Transverse colon (tissue), 4 donors: ENCODE measurements at regions not wholly inside any gene's neighbourhood (a gene's known extent, or its start where the extent isn't known, plus 50 kb on each side); places are given as distances from the start of the nearest gene placed in this dataset.

Experiments used
- DNase-seq: peaks from one replicate; pipeline ENCODE4 v3.0.0-alpha.2; 2019
- H3K27ac ChIP-seq, 4 donors: fragments of 200-600 bp; sonication (generic); 2 replicates each; pipeline ENCODE4 v1.5.1; 2016 to 2018; ENCODE audit warnings: inconsistent platforms in 4 of 4
- H3K27me3 ChIP-seq: fragments of 200-600 bp; sonication (generic); 2 replicates; pipeline ENCODE4 v1.5.1; 2017; ENCODE audit warnings: inconsistent platforms
- H3K36me3 ChIP-seq, 4 donors: fragments of 200-600 bp; sonication (generic); 2 replicates each; pipeline ENCODE4 v1.5.1; 2017 to 2019; ENCODE audit warnings: inconsistent platforms in 4 of 4
- H3K4me1 ChIP-seq, 4 donors: fragments of 200-600 bp; sonication (generic); 2 replicates each; pipeline ENCODE4 v1.5.1; 2017 to 2020; ENCODE audit warnings: inconsistent platforms in 4 of 4
- H3K4me3 ChIP-seq, 4 donors: fragments of 200-600 bp; sonication (generic); 1 replicate in 1 of 4; 2 replicates in 3 of 4; pipeline versions ENCODE4 v1.5.1 to v1.6.1; 2017 to 2019; ENCODE audit warnings: inconsistent platforms in 4 of 4
- H3K9me3 ChIP-seq, 2 donors: fragments of 200-600 bp; sonication (generic); 2 replicates each; pipeline ENCODE4 v1.5.1; 2017 to 2019; ENCODE audit warnings: inconsistent platforms in 2 of 2
- CTCF ChIP-seq, 5 experiments: fragments of 200-600 bp in 3 of 5; fragments of 450-650 bp in 2 of 5; sonication (generic) in 3 of 5; IDR thresholded peaks; 1 replicate in 2 of 5; 2 replicates in 3 of 5; pipeline ENCODE4 v1.5.1; 2016 to 2017; ENCODE audit warnings: antibody characterized with exemption in 5 of 5, inconsistent platforms in 3 of 5, mild to moderate bottlenecking in 2 of 5, moderate library complexity in 1 of 5
- EP300 ChIP-seq: sonication (generic); formaldehyde crosslinking; IDR thresholded peaks from one replicate; pipeline ENCODE4 v1.6.1; 2017; ENCODE audit warnings: antibody characterized with exemption, low read depth
- POLR2A ChIP-seq: fragments of 450-650 bp; IDR thresholded peaks from one replicate; pipeline ENCODE4 v1.6.1; 2016; ENCODE audit warnings: antibody characterized with exemption, mild to moderate bottlenecking, moderate library complexity
- POLR2AphosphoS5 ChIP-seq, 3 donors: sonication (generic); formaldehyde crosslinking; IDR thresholded peaks; one replicate each; pipeline ENCODE4 v1.6.1; 2016; ENCODE audit warnings: antibody characterized with exemption in 3 of 3
- WGBS, 2 donors: methylation state at CpG; one replicate each; pipeline ENCODE4 v1.1.5; 2018; ENCODE audit warnings: low coverage in 1 of 2; 5-methylcytosine and 5-hydroxymethylcytosine counted together
- in situ Hi-C, 4 donors: fragments of 200-750 bp; cut with MboI; loops; one replicate each; pipeline versions ENCODE4 v1.15.0 to v1.15.1; 2017; ENCODE audit warnings: low sequenced_read_pairs in 3 of 4, low pct_ligation_motif_present in 1 of 4, low pct_unique_long_range_greater_than_20kb in 1 of 4
- intact Hi-C: fragments of 100-400 bp; cut with DNase I; formaldehyde crosslinking; loops from one replicate; pipeline ENCODE4 v1.15.1; 2023; ENCODE audit warnings: low total_unique reads

DNA sequence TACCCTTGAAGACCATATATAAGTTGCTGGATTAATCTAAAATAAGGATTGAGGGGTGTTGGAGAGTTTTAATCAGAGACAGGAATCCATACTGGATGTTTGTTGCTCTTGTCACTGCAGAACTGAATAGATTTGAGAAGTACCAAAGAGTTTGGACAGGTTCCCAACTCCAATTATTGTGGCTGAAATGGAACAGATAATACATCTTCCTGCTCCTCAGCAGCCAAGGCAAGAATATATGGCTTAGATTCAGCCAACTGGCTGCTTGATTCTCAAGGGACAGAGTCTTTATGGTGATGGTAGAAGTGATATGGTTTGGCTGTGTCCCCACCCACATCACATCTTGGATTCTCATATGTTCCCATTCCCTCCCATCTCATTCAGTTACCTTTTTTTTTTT is 97.0 kb upstream of the PDHA2 start:
- Histone ChIP-seq H3K4me1 (no peaks in the 10 kb centered on the region), H3K36me3 (no peaks in the 10 kb centered on the region), H3K4me3 (no peak overlapping the region), H3K27ac (no peak overlapping the region), H3K27me3 (no peaks in the 10 kb centered on the region), H3K9me3 (no peaks in the 10 kb centered on the region)
- TF ChIP-seq EP300 (no peak), POLR2AphosphoS5 (IDR thresholded peaks at IDR 0.05) (no peak), POLR2A (no peak), CTCF (IDR thresholded peaks at IDR 0.05) (no peak)
- DNase-seq, result no peak
- in situ Hi-C loops (no loop called here), intact Hi-C loops (no loop called here)

- intact Hi-C loops, result no loop called here
- Histone ChIP-seq H3K27me3 (no peaks in the 10 kb centered on the region), H3K9me3 (no peaks in the 10 kb centered on the region), H3K36me3 (no peaks in the 10 kb centered on the region), H3K4me1 (no peaks in the 10 kb centered on the region), H3K4me3 (no peak overlapping the region), H3K27ac (no peak overlapping the region)
- in situ Hi-C loops, result no loop called here
- DNase-seq, result no peak
- TF ChIP-seq CTCF (IDR thresholded peaks at IDR 0.05) (no peak), POLR2AphosphoS5 (IDR thresholded peaks at IDR 0.05) (no peak), POLR2A (no peak), EP300 (no peak)
- WGBS, 2 donors, result 32 to 40% methylated on average over 1 of the region's 1 CpG
These were observed 97.7 kb upstream of the PDHA2 start for GRCh38 chr4:95742179-95742578.

GRCh38 chr4:95732061-95732460 is 107.8 kb upstream of the PDHA2 start:
- Histone ChIP-seq H3K9me3 (no peaks in the 10 kb centered on the region), H3K4me3 (no peak overlapping the region), H3K27ac (no peak overlapping the region), H3K36me3 (no peaks in the 10 kb centered on the region), H3K27me3 (no peaks in the 10 kb centered on the region), H3K4me1 (no peaks in the 10 kb centered on the region)
- no peak for DNase-seq
- in situ Hi-C loops (no loop called here), intact Hi-C loops (no loop called here)
- TF ChIP-seq EP300 (no peak), POLR2A (no peak), POLR2AphosphoS5 (IDR thresholded peaks at IDR 0.05) (no peak), CTCF (IDR thresholded peaks at IDR 0.05) (no peak)

DNA sequence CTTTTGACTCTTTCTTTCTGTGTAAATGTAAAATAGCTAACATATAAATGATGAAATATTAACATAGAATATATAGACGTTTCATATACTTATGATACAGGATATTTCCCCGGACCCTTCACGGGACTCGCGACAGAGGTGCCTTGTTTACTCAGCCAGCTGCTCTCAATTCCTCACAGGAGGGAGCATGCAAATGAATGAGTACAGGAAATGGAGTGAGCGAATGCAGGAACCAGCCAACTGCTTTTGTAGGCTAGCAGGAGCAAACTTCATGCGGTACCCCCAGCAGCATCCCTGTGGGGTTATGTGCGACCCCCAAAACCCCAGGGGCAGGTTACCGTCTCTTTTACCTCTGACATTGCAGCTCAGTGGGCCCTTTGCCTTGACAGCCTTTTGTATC is 110.3 kb upstream of the PDHA2 start:
- TF ChIP-seq POLR2AphosphoS5 (IDR thresholded peaks at IDR 0.05) (no peak), CTCF (IDR thresholded peaks at IDR 0.05) (no peak), POLR2A (no peak), EP300 (no peak)
- no peaks in the 10 kb centered on the region for H3K4me1 ChIP-seq
- no peak overlapping the region for H3K27ac ChIP-seq
- 74 to 79% methylated on average over 2 to 9 of the region's 9 CpGs for WGBS, 2 donors
- DNase-seq, result no peak
- H3K4me3 ChIP-seq, result no peak overlapping the region
- H3K9me3 ChIP-seq, result no peaks in the 10 kb centered on the region
- no peaks in the 10 kb centered on the region for H3K36me3 ChIP-seq
- intact Hi-C loops (no loop called here), in situ Hi-C loops (no loop called here)
- no peaks in the 10 kb centered on the region for H3K27me3 ChIP-seq
